ENCODE measurements at regions not wholly inside any gene's neighbourhood (a gene's known extent, or its start where the extent isn't known, plus 50 kb on each side); places are given as distances from the start of the nearest gene placed in this dataset.
"Not testable (repeated sequence)": the region's sequence is repeated elsewhere in the genome, so short reads cannot be mapped to it uniquely, and the experiment has no call there.

GRCh38 chr3:18738393-18739098, 313.4 kb upstream of the SATB1 start:
- no peak for DNase-seq (ENCODE audit: low spot score)

- DNase-seq (ENCODE audit: low spot score) = no peak
These were observed 309.9 kb upstream of the SATB1 start for GRCh38 chr3:18735005-18735404.

- DNase-seq (ENCODE audit: low spot score) = no peak
These were observed 309.2 kb upstream of the SATB1 start for GRCh38 chr3:18734309-18734708.

GRCh38 chr3:18732474-18732873, 307.3 kb upstream of the SATB1 start:
- no peak for DNase-seq (ENCODE audit: low spot score)

GRCh38 chr3:18730491-18730890, 305.4 kb upstream of the SATB1 start:
- DNase-seq (ENCODE audit: low spot score) = no peak

GRCh38 chr3:18729671-18730070, 304.5 kb upstream of the SATB1 start:
- DNase-seq (ENCODE audit: low spot score) = no peak

- DNase-seq (ENCODE audit: low spot score) = no peak
These were observed 300.7 kb upstream of the SATB1 start for GRCh38 chr3:18725668-18726407.

- DNase-seq (ENCODE audit: low spot score) = no peak
These were observed 299.3 kb upstream of the SATB1 start for GRCh38 chr3:18724456-18724855.

GRCh38 chr3:18723206-18723810, 298.2 kb upstream of the SATB1 start:
- DNase-seq (ENCODE audit: low spot score) = no peak

GRCh38 chr3:18720543-18720942, 295.4 kb upstream of the SATB1 start:
- DNase-seq (ENCODE audit: low spot score) = no peak

- DNase-seq (ENCODE audit: low spot score) = no peak
These were observed 292.5 kb upstream of the SATB1 start for GRCh38 chr3:18717598-18717997.

GRCh38 chr3:18716821-18717220, 291.7 kb upstream of the SATB1 start:
- DNase-seq (ENCODE audit: low spot score) = no peak

GRCh38 chr3:18716101-18716500, 291.0 kb upstream of the SATB1 start:
- no peak for DNase-seq (ENCODE audit: low spot score)

- no peak for DNase-seq (ENCODE audit: low spot score)
These were observed 290.1 kb upstream of the SATB1 start for GRCh38 chr3:18715208-18715607.

GRCh38 chr3:18713577-18713951, 288.4 kb upstream of the SATB1 start:
- DNase-seq (ENCODE audit: low spot score) = no peak

GRCh38 chr3:18712713-18713576, 287.8 kb upstream of the SATB1 start:
- no peak for DNase-seq (ENCODE audit: low spot score)

- no peak for DNase-seq (ENCODE audit: low spot score)
These were observed 279.2 kb upstream of the SATB1 start for GRCh38 chr3:18704326-18704725.

GRCh38 chr3:18703798-18704197, 278.7 kb upstream of the SATB1 start:
- no peak for DNase-seq (ENCODE audit: low spot score)

GRCh38 chr3:18693588-18694329, 268.6 kb upstream of the SATB1 start:
- DNase-seq (ENCODE audit: low spot score) = not testable (repeated sequence)

- no peak for DNase-seq (ENCODE audit: low spot score)
These were observed 262.1 kb upstream of the SATB1 start for GRCh38 chr3:18687286-18687685.

GRCh38 chr3:18683900-18684299, 258.8 kb upstream of the SATB1 start:
- no peak for DNase-seq (ENCODE audit: low spot score)

Measured in HT-29 (cell line).